GM21825 (cell line): ENCODE measurements at regions not wholly inside any gene's neighbourhood (a gene's known extent, or its start where the extent isn't known, plus 50 kb on each side); places are given as distances from the start of the nearest gene placed in this dataset.
A peak's percentile ranks its signal among the peaks of the same experiment; 100 is the strongest.

ENCODE experiments used
- ATAC-seq: cut with Tn5 transposase; IDR thresholded peaks from one replicate; pipeline ENCODE4 v1.9.1; 2021; ENCODE audit warnings: mild to moderate bottlenecking, moderate library complexity; ENCODE audit not compliant: unreplicated experiment

DNA sequence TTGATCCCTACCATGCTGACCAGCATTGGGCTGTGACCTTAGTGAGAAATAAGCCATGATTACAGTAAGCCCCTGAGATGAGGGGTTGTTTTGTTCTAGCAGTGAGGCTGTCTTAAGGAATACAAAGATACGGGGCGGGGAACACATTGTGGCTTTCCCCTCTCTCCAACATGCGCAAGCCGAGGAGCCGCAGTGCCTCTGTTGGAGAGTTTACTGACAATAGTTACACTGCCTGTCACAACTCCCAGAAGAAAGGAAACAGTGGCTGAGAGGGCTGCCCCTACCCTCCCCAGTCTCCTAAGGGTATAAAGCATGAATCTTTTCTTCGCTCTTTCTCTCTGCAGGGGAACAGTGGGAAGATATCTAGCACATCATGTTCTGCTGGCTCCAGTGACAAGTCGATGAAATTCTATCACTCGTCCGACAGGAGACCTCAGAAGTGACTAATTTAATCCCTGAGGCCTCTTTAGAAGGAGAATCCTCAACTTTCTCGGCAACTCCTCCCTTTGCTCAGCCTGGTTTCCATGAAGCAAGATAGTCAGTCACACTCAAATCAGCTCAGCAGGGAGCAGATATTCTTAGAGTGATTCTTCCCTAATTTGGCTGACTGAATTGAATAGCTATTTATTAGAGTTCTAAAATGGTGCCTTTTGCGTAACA, 409.0 kb upstream of the PROK2 start:
- no peak for ATAC-seq

DNA sequence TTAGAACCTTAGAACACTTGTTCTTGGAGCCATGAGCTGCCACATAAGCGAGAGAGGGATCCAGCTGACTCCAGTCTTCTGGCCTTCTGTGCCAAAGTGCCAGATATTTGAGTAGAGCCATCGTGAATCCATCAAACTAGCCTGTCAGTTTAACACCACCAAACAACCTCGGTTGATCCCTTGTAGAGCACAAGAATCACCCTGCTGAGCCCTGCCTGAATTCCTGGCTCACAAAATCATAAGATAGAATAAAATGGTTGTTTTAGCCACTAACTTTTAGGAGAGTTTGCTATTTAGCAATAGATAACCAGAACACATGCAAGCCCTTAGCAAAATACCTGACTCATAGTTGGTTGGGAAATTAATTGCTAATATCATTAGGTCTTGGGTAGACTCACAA, 407.6 kb upstream of the PROK2 start:
- no peak for ATAC-seq

DNA sequence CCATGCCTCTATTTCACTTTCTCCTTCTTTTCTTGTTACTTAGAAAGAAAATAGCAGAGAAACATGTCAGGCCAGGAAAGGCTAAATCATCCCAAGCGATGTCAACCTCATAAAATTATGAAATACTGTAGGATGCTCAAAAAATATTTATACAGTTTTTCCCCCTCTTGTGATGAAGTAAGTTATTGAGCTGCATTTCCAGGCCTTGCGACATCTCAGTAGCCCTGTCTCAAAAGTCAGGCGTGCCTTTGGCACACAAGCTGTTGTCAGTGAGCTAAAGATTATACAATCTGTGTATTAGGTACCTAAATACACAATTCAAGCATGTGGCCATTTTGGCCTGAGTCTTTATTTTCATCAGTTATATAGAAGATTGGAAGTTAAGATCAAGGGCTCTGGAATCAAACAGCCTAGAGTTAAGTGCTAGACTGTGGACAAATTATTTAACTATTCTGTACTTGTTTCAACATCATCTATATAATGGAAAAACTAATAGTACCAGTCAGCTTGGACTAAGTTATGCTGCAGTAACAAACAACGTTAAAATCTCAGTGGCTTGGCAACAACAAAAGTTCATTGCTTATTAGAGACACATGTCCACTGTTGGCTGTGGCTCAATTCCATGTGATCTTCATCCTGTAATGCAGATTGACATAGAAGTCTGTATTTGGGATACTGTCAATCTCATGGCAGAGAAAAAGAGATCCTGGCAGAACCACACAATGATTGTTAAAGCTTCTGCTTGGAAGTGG, 406.4 kb upstream of the PROK2 start:
- ATAC-seq = no peak

DNA sequence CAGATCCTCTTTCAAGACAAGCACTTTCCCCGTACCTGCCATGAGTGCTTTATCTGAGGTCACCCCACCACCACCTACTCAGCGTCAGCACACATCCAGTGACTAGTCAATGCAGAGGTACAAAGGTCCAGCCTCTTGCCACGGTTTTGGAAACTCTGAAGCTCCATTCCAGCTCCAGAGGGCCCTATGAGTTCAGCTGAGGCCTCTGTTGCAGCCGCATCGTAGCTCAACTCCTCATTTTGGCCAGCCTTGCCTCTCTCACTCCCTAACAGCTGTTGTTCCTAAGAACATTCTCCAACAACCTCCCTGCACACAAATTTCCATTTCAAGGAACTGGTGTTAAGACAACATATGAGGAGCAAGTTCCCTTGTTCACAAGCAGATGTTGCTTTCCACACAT, 405.1 kb upstream of the PROK2 start:
- ATAC-seq = no peak

DNA sequence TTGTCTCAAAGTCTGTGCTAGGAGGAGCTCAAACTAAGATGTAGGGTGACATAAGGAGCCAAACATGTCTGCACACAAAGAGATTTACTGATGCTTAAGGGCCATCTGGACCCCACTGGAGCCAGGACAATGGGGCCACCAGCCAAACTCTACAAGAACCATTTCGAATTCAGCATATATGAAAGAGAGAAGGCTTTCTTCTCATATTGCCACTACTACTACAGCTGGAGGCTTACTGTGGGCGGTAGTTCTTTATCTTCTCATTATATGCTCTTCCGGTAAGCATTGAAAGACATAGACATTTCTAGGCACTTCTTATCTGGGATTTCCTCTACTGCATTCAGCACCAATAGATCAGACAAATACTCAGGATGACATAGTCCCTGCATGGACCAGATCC, 404.4 kb upstream of the PROK2 start:
- ATAC-seq = no peak

DNA sequence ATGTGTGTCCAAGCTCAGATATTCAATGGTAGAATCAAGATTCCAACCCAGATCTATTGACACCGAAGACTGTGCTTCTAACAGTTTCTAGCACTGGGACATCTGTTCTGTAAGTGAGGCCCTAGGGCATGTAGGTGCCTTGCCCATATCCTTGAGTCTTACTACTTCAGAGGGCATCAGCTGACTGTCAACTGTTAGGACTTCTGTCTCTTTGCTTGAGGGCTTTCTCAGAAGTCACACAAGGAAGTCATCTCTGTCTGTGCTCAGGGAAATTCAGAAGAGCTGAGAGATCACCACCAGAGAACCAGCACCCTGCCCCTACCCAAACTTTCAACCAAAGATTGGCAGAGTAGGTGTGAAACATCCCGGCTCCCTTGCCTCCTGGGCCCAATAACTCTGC, 403.6 kb upstream of the PROK2 start:
- ATAC-seq = no peak

DNA sequence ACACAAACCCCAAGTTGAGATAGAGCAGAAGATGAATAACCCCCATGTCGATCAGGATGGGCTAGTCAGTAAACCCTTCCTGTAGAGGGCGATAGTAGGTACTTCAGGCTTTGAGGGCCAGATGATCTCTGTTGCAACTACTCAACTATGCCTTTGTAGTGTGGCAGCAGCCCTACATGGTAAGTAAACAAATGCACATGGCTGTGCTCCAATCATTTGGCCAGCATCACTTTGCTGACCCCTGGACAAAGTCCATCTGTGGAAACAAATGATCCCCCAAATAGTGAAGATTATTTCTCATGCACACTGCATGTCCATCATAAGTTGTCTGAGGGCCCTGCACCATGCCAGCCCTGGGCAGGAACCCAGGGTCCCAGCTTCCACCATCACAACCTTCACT, 402.2 kb upstream of the PROK2 start:
- ATAC-seq = no peak

DNA sequence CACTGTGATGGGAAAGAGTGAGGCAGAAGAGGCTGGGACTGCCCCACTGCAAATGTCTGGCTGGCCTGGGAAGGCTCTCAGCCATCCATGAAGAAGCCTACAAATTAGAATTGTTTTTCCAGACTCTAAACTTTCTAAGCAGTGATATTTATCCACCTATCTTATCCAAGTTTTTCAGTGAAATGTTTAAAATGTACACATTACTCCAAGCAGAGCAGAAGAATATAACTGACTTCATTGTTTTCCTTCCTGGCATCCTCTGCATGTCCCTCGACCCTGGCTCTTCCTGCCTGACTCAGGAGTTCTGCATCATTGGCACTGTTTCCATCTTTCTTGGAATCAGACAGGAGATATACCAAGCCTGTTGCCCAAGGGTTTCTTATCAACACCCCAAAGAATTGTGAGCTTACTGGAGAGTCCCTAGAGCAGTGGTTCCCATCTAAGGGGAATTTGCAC, 401.5 kb upstream of the PROK2 start:
- no peak for ATAC-seq

DNA sequence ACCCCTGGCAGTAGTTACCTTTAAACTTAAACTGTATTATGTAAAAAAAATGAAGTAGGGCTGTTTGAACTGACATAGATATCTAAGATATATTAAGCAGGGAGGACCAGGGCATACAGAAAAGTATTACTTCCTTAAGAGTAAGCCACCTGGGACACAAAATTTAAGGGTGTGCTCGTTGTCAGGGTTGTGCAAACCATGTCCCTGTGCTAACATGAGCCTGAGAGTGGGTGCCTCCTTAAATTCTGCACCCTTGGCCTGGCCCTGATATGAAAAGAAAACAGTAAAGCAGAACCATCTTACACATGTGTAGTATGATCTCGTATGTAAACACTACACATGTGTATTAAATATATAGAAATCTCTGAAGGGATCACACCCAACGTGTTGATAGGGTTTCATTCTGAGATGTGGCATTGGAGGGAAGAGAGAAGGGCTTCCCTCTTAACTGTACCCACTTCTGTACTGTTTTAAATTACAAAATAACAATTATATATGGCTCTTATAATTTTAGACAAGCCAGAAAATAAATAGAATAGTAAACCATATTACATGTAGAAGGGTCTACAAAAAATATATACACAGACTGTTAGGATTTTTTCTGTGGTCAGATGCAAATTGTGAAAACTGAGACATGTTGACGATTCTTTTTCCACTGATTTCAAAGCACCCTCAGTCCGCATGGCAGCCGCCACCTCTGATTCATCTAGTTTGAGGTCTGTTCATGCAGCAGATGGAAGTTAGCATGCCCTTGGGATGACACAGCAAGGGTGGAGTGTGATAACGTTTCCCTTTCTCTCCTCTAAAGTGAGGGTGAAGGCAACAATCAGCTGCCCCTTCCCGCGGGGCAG, 400.8 kb upstream of the PROK2 start:
- ATAC-seq = no peak

DNA sequence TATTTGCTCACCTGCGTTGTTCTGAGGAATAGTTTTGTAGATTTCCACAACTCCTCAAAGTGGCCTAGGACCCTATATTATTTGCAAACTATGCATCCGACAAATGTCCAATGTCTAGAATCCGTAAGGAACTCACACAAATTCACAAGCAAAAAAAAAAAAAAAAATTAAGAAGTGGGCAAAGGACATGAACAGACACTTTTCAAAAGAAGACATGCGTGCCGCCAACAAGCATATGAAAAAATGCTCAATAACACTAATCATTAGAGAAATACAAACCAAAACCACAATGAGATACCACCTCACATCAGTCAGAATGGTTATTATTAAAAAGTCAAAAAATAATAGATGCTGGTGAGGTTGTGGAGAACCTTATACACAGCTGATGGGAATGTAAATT, 398.5 kb upstream of the PROK2 start:
- ATAC-seq = no peak

DNA sequence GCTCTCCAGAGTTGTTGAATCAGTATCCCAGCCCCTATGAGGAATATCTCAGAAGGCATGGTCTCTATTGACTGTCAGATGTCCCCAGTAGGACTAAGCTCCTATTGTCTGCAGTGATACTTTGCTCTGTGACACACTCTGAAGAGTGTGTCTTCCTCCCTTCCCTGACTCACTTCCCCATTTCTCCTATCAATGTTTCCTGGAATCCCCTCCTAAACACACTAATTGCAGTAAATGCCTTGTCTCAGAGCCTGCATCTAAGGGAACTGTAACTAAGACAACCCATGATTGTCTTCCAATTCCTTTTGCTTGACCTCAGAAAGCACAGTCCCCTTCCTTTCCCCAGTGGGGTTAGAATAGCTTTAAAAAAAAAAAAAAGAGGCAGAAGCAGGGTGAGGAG, 397.3 kb upstream of the PROK2 start:
- ATAC-seq = no peak

DNA sequence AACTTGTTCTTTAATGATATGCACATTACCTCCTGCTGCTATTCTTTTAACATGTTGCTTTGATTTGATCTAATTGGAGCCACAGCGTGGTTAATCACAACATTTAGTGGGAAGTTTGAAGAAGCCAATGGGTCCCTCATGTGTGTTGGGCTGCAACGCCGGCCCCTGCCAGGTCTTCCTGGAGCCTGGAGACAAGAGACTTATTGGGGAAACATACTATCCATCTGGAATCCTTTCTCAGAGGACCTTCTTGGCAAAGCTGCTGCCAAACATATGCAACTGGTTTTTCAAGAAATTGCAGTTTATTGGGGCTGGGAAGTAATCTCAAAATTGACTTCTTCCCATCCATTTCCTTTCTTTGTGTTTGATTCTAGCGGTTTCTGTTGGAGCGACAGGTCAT, 396.3 kb upstream of the PROK2 start:
- ATAC-seq = no peak

DNA sequence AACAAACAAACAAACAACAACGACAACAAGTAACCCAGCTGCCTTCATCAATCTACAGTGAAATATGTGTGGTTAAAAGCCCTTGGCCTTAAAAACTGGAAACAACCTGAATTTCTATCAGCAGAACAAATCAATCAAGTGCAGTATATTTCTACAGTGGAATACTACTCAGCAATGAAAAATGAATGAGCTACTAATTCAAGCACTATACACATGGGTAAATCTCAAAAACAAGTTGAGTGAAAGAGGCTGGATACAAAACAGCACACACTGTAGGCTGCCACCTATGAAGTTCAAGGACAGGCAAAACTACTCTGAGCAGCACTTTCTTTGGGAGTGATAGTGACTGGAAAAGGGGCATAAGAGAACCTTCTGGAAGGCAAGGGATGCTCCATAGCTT, 395.5 kb upstream of the PROK2 start:
- no peak for ATAC-seq

DNA sequence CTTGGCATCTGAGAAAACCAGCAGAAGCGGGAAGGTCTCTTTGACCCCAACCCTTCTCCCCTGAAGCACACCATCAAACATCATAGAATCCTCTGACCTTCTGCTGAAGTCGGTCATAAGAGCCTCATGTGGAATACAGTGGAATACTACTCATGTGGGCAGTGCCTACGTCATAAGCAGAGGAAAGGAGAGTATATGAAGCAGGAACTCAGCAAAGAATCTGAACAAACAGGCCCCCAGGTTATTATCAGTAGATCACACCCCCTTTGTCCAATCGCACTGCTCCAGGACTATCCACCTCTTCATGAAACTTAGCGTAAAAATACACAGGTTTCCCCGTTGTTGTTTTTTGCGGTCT, 394.1 kb upstream of the PROK2 start:
- ATAC-seq = no peak

DNA sequence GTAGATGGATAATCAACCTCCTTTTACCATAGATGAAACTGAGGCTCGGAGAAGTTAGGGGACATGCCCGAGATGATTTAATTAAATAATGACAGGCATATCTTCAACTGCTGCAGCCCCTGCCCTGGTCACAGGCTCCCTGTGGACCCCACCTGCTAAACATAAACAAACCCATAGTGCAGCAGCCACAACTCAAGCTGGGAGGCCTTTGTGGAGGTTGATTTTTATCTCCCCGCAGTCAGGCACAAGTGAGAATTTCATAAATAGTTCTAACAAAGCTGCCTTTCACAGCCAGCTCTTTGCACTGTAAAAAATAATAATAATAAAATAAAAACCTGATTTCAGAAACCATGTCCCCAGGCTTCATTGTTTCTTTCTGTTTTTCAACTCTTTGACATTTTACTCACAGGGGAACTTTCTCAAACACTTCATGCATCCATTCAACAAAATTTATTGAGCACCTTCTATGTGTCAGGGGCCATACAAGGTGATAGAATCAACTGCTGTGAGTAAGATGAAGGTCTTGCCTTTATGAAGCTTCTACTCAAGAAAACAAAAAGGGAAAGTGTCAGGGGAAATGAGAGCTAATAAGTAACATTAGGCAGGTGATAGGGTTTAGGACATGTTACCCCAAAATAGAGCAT, 393.6 kb upstream of the PROK2 start:
- ATAC-seq = no peak

DNA sequence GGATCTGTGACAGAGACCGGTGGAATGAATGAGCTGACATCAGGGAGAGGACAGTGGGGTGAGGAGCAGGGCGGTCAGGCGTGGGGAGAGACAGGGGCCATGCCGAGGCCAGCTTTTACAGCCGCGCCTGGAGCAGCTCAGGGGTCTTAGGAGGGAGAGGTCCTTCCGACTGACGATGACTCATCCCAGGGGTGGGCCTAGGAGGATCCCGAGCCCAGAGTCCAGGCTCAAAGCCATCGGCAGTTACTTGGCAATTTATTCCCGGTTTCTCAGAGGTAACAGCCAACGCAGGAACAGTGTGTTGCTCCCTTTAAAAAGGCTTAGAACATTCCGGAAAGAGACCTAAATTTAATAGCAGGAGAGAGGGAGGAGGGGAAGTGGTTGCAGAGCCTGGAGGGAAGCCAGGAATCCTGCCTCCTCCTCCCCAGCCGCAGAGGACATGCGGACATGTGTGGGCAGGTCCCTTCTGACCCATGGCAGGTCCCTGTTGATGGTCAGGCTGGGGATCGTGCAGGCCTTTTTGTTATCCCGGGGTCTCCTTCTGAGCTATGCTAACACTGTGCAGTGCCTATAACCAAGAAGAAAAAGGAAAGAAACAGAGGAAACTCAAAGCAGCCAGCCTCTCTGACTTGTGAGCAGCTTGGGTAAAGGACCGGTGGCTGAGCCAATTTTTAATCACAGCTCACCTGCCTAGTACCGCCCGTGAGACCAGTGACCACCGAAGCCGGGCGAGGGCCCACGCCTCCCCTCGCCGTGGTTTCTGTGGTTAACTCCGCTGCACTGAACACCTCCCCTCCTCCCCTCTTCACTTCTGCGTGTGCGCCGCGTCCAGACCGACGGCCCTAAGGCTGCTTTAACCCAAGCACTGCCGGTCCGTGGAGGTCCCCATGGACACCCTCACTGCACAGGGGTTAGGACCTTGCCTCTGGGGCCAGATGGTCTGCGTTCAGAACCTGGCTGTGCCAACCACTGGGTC, 392.4 kb upstream of the PROK2 start:
- ATAC-seq = peak; percentile 35

DNA sequence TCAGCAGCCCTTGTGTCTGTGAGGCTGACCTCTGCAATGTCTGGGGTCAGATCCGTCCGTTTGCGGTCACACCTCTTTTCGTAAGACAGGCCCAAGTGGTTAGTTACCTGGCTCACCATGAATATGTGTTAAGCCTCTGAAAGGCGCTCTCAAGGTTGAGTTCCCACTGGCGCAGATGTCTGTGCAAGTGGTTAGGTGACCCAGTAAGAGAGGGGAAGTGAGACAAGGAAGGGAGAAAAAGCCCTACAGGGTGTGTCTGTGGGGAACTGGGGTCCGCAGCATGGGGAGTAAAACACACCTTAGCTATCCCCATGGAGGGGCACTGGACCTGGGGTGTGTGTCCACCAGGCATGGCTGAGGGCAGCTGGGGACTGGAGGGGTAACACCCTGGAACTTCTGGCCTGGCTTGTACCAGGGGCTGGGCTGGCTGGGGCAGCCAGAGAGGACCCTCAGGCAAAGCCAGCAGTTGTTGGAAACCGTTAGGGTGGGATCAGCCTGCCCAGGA, 391.6 kb upstream of the PROK2 start:
- peak; percentile 94 for ATAC-seq

DNA sequence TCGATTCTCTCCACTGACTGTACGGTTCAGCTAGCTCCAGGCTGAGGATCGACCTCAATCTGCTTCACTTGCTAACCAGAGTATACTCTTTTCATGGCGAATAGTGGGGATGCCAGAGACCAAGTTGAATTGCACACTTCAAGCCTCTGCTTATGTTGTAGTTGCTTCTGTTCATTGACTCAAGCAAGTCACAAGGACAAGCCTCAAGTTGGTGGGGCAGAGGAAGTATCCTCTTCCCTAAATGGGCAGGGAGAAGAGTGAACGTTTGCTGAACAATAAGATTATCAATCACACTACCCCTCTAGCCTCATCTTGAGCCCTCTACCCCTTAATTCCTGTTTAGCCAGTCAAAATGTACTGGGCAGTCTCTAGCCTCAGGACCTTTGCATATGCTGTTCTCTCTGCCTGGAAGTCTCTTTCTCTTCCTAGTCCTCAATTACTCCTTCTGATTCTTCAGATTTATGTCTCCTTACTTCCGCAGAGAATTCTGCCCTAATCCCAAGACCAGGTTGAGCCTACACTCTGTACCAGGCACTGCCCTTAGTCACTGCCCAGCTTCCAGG, 390.4 kb upstream of the PROK2 start:
- no peak for ATAC-seq

DNA sequence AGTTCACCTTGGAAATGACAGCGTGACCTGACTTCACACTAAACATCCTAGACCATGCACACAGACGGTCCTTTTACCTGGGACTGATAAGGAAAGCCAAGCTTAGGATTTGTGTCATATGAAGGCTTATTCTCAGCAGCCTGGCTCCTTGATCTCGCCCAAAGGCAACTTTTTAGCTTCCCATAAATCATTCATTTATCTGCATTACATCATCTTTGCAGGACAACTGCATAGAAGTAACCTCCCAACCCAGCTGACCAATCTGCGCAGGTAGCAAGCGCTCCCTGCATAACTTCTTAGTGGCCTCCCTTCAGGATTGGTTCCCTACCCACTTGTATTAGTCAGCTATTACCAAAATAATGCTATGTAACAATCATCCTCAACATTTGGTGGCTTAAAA, 389.9 kb upstream of the PROK2 start:
- no peak for ATAC-seq

DNA sequence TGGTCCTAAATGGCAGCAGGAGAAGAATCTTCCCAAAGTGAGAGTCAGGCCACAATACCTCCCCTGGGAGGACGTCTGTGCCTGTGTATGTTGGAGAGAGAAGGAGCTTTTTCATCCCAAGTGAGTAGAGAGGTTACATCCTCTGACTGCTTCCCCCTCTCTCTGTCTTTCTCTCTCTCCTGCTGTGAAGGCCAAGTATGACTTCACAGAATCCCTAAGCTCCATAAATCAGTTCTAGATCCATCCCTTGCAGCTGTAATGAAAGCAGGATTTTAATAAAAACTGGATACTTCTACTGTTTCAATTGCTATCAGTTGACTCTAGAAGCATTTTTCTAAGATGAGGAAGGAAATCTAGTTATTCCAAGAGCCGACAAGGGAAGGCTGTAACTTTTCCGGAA, 389.1 kb upstream of the PROK2 start:
- no peak for ATAC-seq
